ENCODE measurements at regions not wholly inside any gene's neighbourhood (a gene's known extent, or its start where the extent isn't known, plus 50 kb on each side); places are given as distances from the start of the nearest gene placed in this dataset.

GRCh38 chr4:178881937-178882336 is 1439.7 kb upstream of the AGA start:
- TF ChIP-seq POLR2AphosphoS5 (IDR thresholded peaks at IDR 0.05; ENCODE audit: borderline replicate concordance, low read depth, low read length): no peak
- no peak for TF ChIP-seq EZH2 (IDR thresholded peaks at IDR 0.05)
